HepG2 (cell line): ENCODE measurements at regions not wholly inside any gene's neighbourhood (a gene's known extent, or its start where the extent isn't known, plus 50 kb on each side); places are given as distances from the start of the nearest gene placed in this dataset.

Source experiments
- ATAC-seq: fragments of 200-7000 bp; cut with Tn5 transposase; 3 replicates; pipeline ENCODE4 v1.9.1; 2020; ENCODE audit warnings: mild to moderate bottlenecking, moderate library complexity
- BruUV-seq: library from RNA; stranded (reverse); fragments of 400-500 nt; replicated peaks from 2 replicates; lab custom pipeline; 2021; lab: Mats Ljungman, UMichigan
- CTCF ChIA-PET: fragments of 300-600 bp; formaldehyde crosslinking; extraction: SDS; loops from one replicate; lab custom pipeline; 2021; ENCODE audit warnings: low total read pairs, inconsistent platforms, low intra/inter-chr PET ratio; lab: Yijun Ruan, JAX
- POLR2A ChIA-PET: fragments of 350-600 bp; sonication (Branson Sonifier 250); formaldehyde crosslinking; loops from one replicate; lab custom pipeline; 2020; ENCODE audit warnings: antibody characterized with exemption, inconsistent platforms; lab: Yijun Ruan, JAX
- DNase-seq: peaks from one replicate; pipeline ENCODE4 v3.0.0-alpha.2; 2015; ENCODE audit warnings: low spot score
- FAIRE-seq: peaks from 3 replicates; lab custom pipeline; 2011; peaks lifted over from hg19 to GRCh38; lab: Jason Lieb, UNC
- H2AFZ ChIP-seq: one replicate; pipeline ENCODE4 v1.6.1; 2011; ENCODE audit warnings: low read length, inconsistent platforms
- H3K27ac ChIP-seq: fragments of 300-600 bp; 3 replicates; pipeline ENCODE4 v1.8.0; 2011; ENCODE audit warnings: mixed run types, mild to moderate bottlenecking, mixed read lengths, low read length, inconsistent platforms; ENCODE audit not compliant: insufficient read depth; ENCODE audit errors: extremely low read length
- H3K27me3 ChIP-seq, 2 experiments: fragments of 200-600 bp in 1 of 2; 2 replicates in 1 of 2; 3 replicates in 1 of 2; pipeline versions ENCODE4 v1.6.0 to v1.8.0; 2011; ENCODE audit warnings: low read length in 2 of 2, mild to moderate bottlenecking in 2 of 2, moderate library complexity in 2 of 2, inconsistent platforms in 1 of 2; ENCODE audit not compliant: insufficient read depth in 2 of 2, control insufficient read depth in 1 of 2
- H3K36me3 ChIP-seq, 2 experiments: fragments of 200-600 bp in 1 of 2; replicated peaks in 1 of 2; 2 replicates in 1 of 2; 3 replicates in 1 of 2; pipeline versions ENCODE4 v1.5.1 to v1.8.0; 2011; ENCODE audit warnings: low read length in 2 of 2, inconsistent platforms in 1 of 2; ENCODE audit not compliant: insufficient read depth in 2 of 2, control insufficient read depth in 1 of 2
- H3K4me1 ChIP-seq: 2 replicates; pipeline ENCODE4 v1.5.1; 2012; ENCODE audit warnings: low read length, inconsistent platforms; ENCODE audit not compliant: insufficient read depth
- H3K4me2 ChIP-seq: 2 replicates; pipeline ENCODE4 v1.6.0; 2011; ENCODE audit warnings: low read depth, low read length, inconsistent platforms
- H3K4me3 ChIP-seq, 3 experiments: fragments of 200-600 bp in 1 of 3; sonication (generic), shearing (Covaris generic) in 1 of 3; replicated peaks in 1 of 3; 2 replicates each; pipeline ENCODE4 v1.5.1; 2011 to 2016; ENCODE audit warnings: low read length in 3 of 3, inconsistent platforms in 2 of 3, low read depth in 2 of 3, mild to moderate bottlenecking in 2 of 3, control low read depth in 1 of 3, mixed read lengths in 1 of 3; ENCODE audit not compliant: insufficient read depth in 1 of 3
- H3K79me2 ChIP-seq: one replicate; pipeline ENCODE4 v1.6.1; 2011; ENCODE audit warnings: low read length, inconsistent platforms; ENCODE audit not compliant: insufficient read depth
- H3K9ac ChIP-seq: 2 replicates; pipeline ENCODE4 v1.6.0; 2011; ENCODE audit warnings: mild to moderate bottlenecking, low read depth, low read length, inconsistent platforms; ENCODE audit not compliant: insufficient read depth
- H3K9me3 ChIP-seq: 2 replicates; pipeline ENCODE4 v1.5.1; 2012; ENCODE audit warnings: mild to moderate bottlenecking, low read length
- H4K20me1 ChIP-seq: 2 replicates; pipeline ENCODE4 v1.6.0; 2011; ENCODE audit warnings: inconsistent platforms, mild to moderate bottlenecking, low read length, moderate library complexity; ENCODE audit not compliant: insufficient read depth
- CCAR2 ChIP-seq: fragments of 200-400 bp; formaldehyde crosslinking; optimal IDR thresholded peaks from 2 replicates; pipeline ENCODE3; 2018; ENCODE audit warnings: low read depth, mild to moderate bottlenecking, low read length, moderate library complexity
- FIP1L1 ChIP-seq: fragments of 200-400 bp; formaldehyde crosslinking; IDR thresholded peaks from 2 replicates; pipeline ENCODE4 v1.6.1; 2018; ENCODE audit warnings: low read depth, mild to moderate bottlenecking, low read length, moderate library complexity, borderline replicate concordance; ENCODE audit not compliant: insufficient read depth
- FOXA3 ChIP-seq: IDR thresholded peaks from 2 replicates; pipeline ENCODE4 v1.6.1; 2016; ENCODE audit warnings: missing genetic modification reagents, missing compliant biosample characterization
- GLI4 ChIP-seq: sonication (generic); formaldehyde crosslinking; IDR thresholded peaks from 2 replicates; pipeline ENCODE4 v1.5.1; 2020; ENCODE audit warnings: missing genetic modification reagents, mild to moderate bottlenecking, moderate library complexity, borderline replicate concordance
- HNF4A ChIP-seq: sonication (generic); formaldehyde crosslinking; IDR thresholded peaks from 2 replicates; pipeline ENCODE4 v1.4.0; 2020; ENCODE audit warnings: missing genetic modification reagents
- HOXA7 ChIP-seq: sonication (generic); formaldehyde crosslinking; IDR thresholded peaks from 2 replicates; pipeline ENCODE4 v1.8.1; 2022; ENCODE audit warnings: mild to moderate bottlenecking, missing genetic modification reagents, moderate library complexity
- KDM6A ChIP-seq: IDR thresholded peaks from 2 replicates; pipeline ENCODE4 v1.6.1; 2016; ENCODE audit warnings: low read depth
- MEIS2 ChIP-seq: sonication (generic); formaldehyde crosslinking; IDR thresholded peaks from 2 replicates; pipeline ENCODE4 v1.9.0; 2021; ENCODE audit warnings: mild to moderate bottlenecking, missing genetic modification reagents
- REXO4 ChIP-seq: sonication (generic); formaldehyde crosslinking; IDR thresholded peaks from 2 replicates; pipeline ENCODE4 v1.8.0; 2022; ENCODE audit warnings: missing genetic modification reagents, mild to moderate bottlenecking, borderline replicate concordance
- ZKSCAN1 ChIP-seq: fragments of 150-350 bp; IDR thresholded peaks from 2 replicates; pipeline ENCODE4 v1.6.1; 2014; ENCODE audit warnings: low read length
- ZNF17 ChIP-seq: sonication (generic); formaldehyde crosslinking; IDR thresholded peaks from 2 replicates; pipeline ENCODE4 v1.5.0; 2020; ENCODE audit warnings: mild to moderate bottlenecking, missing genetic modification reagents
- ZNF205 ChIP-seq: IDR thresholded peaks from 2 replicates; pipeline ENCODE4 v1.6.1; 2018; ENCODE audit warnings: missing biosample characterization, missing genetic modification reagents
- ZNF292 ChIP-seq: sonication (generic); formaldehyde crosslinking; IDR thresholded peaks from 2 replicates; pipeline ENCODE4 v1.8.1; 2022; ENCODE audit warnings: mild to moderate bottlenecking, low read depth, missing genetic modification reagents, borderline replicate concordance
- ZNF512B ChIP-seq: sonication (generic); formaldehyde crosslinking; IDR thresholded peaks from 2 replicates; pipeline ENCODE4 v1.5.1; 2020; ENCODE audit warnings: missing genetic modification reagents, mild to moderate bottlenecking, borderline replicate concordance
- ZNF549 ChIP-seq: sonication (generic); formaldehyde crosslinking; IDR thresholded peaks from 2 replicates; pipeline ENCODE4 v1.5.0; 2020; ENCODE audit warnings: missing genetic modification reagents
- ZNF572 ChIP-seq: sonication (generic); formaldehyde crosslinking; IDR thresholded peaks from 2 replicates; pipeline ENCODE4 v1.5.1; 2020; ENCODE audit warnings: mild to moderate bottlenecking, missing genetic modification reagents
- ZNF7 ChIP-seq: IDR thresholded peaks from 2 replicates; pipeline ENCODE4 v1.6.1; 2016; ENCODE audit warnings: missing biosample characterization, missing genetic modification reagents
- WGBS: methylation state at CpG from one replicate; pipeline ENCODE4 v1.1.6; 2017; ENCODE audit warnings: low lambda C conversion rate; 5-methylcytosine and 5-hydroxymethylcytosine counted together
- in situ Hi-C: cut with HindIII; loops from 2 replicates; pipeline ENCODE4 v1.10.0; 2017; ENCODE audit warnings: low pct_unique_long_range_greater_than_20kb; ENCODE audit not compliant: extremely low pct_ligation_motif_present
- intact Hi-C: fragments of 100-400 bp; cut with micrococcal nuclease; formaldehyde crosslinking; loops from one replicate; pipeline ENCODE4 v1.10.0; 2022; ENCODE audit not compliant: unreplicated experiment
- TF ChIP-seq, protein P1 (sequence below): IDR thresholded peaks from 2 replicates; pipeline ENCODE4 v1.6.1; 2016
- TF ChIP-seq, protein P2 (sequence below): sonication (generic); formaldehyde crosslinking; IDR thresholded peaks from 2 replicates; pipeline ENCODE4 v1.4.0; 2020; ENCODE audit warnings: missing genetic modification reagents, borderline replicate concordance

DNA sequence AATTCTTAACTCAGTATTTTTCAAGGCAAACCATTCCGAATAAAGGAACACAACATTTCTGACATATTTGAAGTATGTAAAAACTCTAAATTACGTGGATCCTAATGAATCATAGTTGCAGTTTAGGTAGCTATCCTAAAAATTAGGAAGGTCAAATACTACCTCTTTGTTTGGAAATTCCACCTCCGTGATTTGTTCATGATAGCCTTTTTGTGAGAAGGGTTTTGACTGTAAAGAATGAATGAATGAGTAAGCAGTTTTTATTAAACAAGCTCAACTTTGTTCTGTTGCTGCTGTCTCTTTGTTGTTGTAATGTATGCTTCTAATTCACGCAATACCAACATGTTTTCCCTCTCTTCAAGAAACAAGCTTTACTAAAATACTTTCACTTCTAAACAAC is 840.4 kb downstream of the USP25 start (continued):
- TF ChIP-seq GLI4 (CRISPR knock-in tag) (no peak), KDM6A (no peak), HNF4A (no peak), ZNF549 (CRISPR knock-in tag) (no peak), CCAR2 (no peak), HOXA7 (CRISPR knock-in tag) (no peak), ZNF17 (CRISPR knock-in tag) (no peak)
- TF ChIP-seq, protein P1, sequence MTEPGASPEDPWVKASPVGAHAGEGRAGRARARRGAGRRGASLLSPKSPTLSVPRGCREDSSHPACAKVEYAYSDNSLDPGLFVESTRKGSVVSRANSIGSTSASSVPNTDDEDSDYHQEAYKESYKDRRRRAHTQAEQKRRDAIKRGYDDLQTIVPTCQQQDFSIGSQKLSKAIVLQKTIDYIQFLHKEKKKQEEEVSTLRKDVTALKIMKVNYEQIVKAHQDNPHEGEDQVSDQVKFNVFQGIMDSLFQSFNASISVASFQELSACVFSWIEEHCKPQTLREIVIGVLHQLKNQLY (CRISPR knock-in tag), result no peak

- WGBS, result 20% methylated on average over 3 of the region's 3 CpGs
- ATAC-seq, result no peak
- Histone ChIP-seq H3K27ac (no peak overlapping the region), H3K79me2 (no peaks in the 10 kb centered on the region), H3K4me3 (no peak overlapping the region), H2AFZ (no peak overlapping the region), H3K27me3 (no peaks in the 10 kb centered on the region), H3K9me3 (no peaks in the 10 kb centered on the region), H3K36me3 (no peaks in the 10 kb centered on the region), H3K9ac (no peak overlapping the region), H3K4me2 (no peak overlapping the region), H4K20me1 (no peaks in the 10 kb centered on the region), H3K4me1 (no peaks in the 10 kb centered on the region)
- intact Hi-C loops (no loop called here), in situ Hi-C loops (no loop called here)
- no peak for DNase-seq
- TF ChIP-seq FIP1L1 (no peak), REXO4 (CRISPR knock-in tag) (no peak), ZNF512B (no peak), ZNF572 (no peak), MEIS2 (CRISPR knock-in tag) (no peak), ZNF205 (no peak), ZKSCAN1 (no peak), ZNF7 (CRISPR knock-in tag) (no peak), FOXA3 (no peak), ZNF292 (no peak)
- TF ChIP-seq, protein P2, sequence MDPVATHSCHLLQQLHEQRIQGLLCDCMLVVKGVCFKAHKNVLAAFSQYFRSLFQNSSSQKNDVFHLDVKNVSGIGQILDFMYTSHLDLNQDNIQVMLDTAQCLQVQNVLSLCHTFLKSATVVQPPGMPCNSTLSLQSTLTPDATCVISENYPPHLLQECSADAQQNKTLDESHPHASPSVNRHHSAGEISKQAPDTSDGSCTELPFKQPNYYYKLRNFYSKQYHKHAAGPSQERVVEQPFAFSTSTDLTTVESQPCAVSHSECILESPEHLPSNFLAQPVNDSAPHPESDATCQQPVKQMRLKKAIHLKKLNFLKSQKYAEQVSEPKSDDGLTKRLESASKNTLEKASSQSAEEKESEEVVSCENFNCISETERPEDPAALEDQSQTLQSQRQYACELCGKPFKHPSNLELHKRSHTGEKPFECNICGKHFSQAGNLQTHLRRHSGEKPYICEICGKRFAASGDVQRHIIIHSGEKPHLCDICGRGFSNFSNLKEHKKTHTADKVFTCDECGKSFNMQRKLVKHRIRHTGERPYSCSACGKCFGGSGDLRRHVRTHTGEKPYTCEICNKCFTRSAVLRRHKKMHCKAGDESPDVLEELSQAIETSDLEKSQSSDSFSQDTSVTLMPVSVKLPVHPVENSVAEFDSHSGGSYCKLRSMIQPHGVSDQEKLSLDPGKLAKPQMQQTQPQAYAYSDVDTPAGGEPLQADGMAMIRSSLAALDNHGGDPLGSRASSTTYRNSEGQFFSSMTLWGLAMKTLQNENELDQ (CRISPR knock-in tag), result no peak
- ChIA-PET CTCF (no interaction called here), POLR2A (no interaction called here)
- no TSS peak for BruUV-seq
- FAIRE-seq, result no peak
Measured at GRCh38 chr21:16570856-16571255, 841.1 kb downstream of the USP25 start.
